ENCODE measurements at regions not wholly inside any gene's neighbourhood (a gene's known extent, or its start where the extent isn't known, plus 50 kb on each side); places are given as distances from the start of the nearest gene placed in this dataset.

GRCh38 chr11:127339376-127339775, 338.8 kb upstream of the KIRREL3 start:
- TF ChIP-seq EZH2phosphoT487 (IDR thresholded peaks at IDR 0.05; ENCODE audit: borderline replicate concordance, low read depth, low read length), result no peak
- TF ChIP-seq CTCF (conservative IDR thresholded peaks at IDR 0.05; ENCODE audit: low read length), result no peak
